ENCODE measurements at regions not wholly inside any gene's neighbourhood (a gene's known extent, or its start where the extent isn't known, plus 50 kb on each side); places are given as distances from the start of the nearest gene placed in this dataset.

- H3K27me3 Mint-ChIP-seq (ENCODE audit: low read depth): no peaks in the 10 kb centered on the region
- H3K36me3 Mint-ChIP-seq: no peaks in the 10 kb centered on the region
- no peaks in the 10 kb centered on the region for H3K9me3 Mint-ChIP-seq
- TF ChIP-seq NFATC4 (CRISPR knock-in tag; IDR thresholded peaks at IDR 0.05) (no peak), OVOL2 (CRISPR knock-in tag; IDR thresholded peaks at IDR 0.05; ENCODE audit: borderline replicate concordance) (no peak), ZNF121 (CRISPR knock-in tag; IDR thresholded peaks at IDR 0.05) (no peak), NR2C2 (CRISPR knock-in tag; IDR thresholded peaks at IDR 0.05) (no peak), CBFB (CRISPR knock-in tag; IDR thresholded peaks at IDR 0.05; ENCODE audit: low read depth) (no peak), TEAD1 (CRISPR knock-in tag; IDR thresholded peaks at IDR 0.05) (no peak), ZNF416 (CRISPR knock-in tag; IDR thresholded peaks at IDR 0.05) (no peak), AFF4 (CRISPR knock-in tag; IDR thresholded peaks at IDR 0.05; ENCODE audit: borderline replicate concordance) (no peak), SMAD3 (CRISPR knock-in tag; IDR thresholded peaks at IDR 0.05; ENCODE audit: borderline replicate concordance) (no peak), ETV6 (CRISPR knock-in tag; IDR thresholded peaks at IDR 0.05) (no peak), ZNF671 (CRISPR knock-in tag; IDR thresholded peaks at IDR 0.05) (no peak), PREB (CRISPR knock-in tag; IDR thresholded peaks at IDR 0.05; ENCODE audit: borderline replicate concordance) (no peak)
- TF ChIP-seq, protein P1, sequence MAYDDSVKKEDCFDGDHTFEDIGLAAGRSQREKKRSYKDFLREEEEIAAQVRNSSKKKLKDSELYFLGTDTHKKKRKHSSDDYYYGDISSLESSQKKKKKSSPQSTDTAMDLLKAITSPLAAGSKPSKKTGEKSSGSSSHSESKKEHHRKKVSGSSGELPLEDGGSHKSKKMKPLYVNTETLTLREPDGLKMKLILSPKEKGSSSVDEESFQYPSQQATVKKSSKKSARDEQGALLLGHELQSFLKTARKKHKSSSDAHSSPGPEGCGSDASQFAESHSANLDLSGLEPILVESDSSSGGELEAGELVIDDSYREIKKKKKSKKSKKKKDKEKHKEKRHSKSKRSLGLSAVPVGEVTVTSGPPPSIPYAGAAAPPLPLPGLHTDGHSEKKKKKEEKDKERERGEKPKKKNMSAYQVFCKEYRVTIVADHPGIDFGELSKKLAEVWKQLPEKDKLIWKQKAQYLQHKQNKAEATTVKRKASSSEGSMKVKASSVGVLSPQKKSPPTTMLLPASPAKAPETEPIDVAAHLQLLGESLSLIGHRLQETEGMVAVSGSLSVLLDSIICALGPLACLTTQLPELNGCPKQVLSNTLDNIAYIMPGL (CRISPR knock-in tag; IDR thresholded peaks at IDR 0.05): no peak
- TF ChIP-seq, protein P2, sequence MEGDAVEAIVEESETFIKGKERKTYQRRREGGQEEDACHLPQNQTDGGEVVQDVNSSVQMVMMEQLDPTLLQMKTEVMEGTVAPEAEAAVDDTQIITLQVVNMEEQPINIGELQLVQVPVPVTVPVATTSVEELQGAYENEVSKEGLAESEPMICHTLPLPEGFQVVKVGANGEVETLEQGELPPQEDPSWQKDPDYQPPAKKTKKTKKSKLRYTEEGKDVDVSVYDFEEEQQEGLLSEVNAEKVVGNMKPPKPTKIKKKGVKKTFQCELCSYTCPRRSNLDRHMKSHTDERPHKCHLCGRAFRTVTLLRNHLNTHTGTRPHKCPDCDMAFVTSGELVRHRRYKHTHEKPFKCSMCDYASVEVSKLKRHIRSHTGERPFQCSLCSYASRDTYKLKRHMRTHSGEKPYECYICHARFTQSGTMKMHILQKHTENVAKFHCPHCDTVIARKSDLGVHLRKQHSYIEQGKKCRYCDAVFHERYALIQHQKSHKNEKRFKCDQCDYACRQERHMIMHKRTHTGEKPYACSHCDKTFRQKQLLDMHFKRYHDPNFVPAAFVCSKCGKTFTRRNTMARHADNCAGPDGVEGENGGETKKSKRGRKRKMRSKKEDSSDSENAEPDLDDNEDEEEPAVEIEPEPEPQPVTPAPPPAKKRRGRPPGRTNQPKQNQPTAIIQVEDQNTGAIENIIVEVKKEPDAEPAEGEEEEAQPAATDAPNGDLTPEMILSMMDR (IDR thresholded peaks at IDR 0.05): no peak
- TF ChIP-seq, protein P3, sequence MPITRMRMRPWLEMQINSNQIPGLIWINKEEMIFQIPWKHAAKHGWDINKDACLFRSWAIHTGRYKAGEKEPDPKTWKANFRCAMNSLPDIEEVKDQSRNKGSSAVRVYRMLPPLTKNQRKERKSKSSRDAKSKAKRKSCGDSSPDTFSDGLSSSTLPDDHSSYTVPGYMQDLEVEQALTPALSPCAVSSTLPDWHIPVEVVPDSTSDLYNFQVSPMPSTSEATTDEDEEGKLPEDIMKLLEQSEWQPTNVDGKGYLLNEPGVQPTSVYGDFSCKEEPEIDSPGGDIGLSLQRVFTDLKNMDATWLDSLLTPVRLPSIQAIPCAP (CRISPR knock-in tag; IDR thresholded peaks at IDR 0.05): no peak
- H3K4me3 Mint-ChIP-seq: no peak overlapping the region
- H3K27ac Mint-ChIP-seq: no peak overlapping the region
- CTCF ChIA-PET: interaction anchor here (2.4 kb wide), 1 partner anchor 8 kb away, joined by 7 read pairs; no protein-coding TSS in a partner anchor
- DNase-seq (ENCODE audit: low spot score) (no peak), ATAC-seq (no peak)
- H3K4me1 Mint-ChIP-seq: no peaks in the 10 kb centered on the region
- POLR2A ChIA-PET: no interaction called here
These were observed 120.0 kb downstream of the KBTBD8 start for GRCh38 chr3:67118122-67118521.

DNA sequence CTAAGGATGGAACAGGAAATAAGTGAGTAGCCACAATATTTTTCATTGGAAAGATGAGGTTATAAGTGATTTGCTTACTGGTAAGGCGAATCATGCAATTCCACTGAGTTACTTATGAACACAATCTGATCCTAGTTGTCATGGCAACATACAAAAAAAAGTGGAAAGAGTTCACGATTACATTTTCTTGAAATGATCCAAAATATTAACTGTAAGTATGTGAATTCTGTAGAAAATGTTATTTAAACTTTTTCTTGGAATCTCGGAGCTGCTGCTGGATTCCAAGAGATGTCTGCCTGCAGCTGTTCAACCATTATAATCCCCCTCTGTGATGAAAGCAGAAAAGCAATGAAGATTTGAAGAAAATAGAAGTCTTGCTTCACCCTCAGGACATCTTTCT lies 120.5 kb downstream of the KBTBD8 start:
- no peaks in the 10 kb centered on the region for H3K27me3 Mint-ChIP-seq (ENCODE audit: low read depth)
- 0 out of 2 replicates have a peak, but pooled peaks cover 2% of the 10 kb centered on the region for H3K9me3 Mint-ChIP-seq
- ATAC-seq (no peak), DNase-seq (ENCODE audit: low spot score) (no peak)
- POLR2A ChIA-PET: no interaction called here
- H3K36me3 Mint-ChIP-seq: no peaks in the 10 kb centered on the region
- CTCF ChIA-PET: interaction anchor here (2.4 kb wide), 1 partner anchor 9 kb away, joined by 7 read pairs; no protein-coding TSS in a partner anchor
- H3K27ac Mint-ChIP-seq: no peak overlapping the region
- H3K4me3 Mint-ChIP-seq: no peak overlapping the region
- H3K4me1 Mint-ChIP-seq: no peaks in the 10 kb centered on the region
- TF ChIP-seq ZBTB43 (CRISPR knock-in tag; IDR thresholded peaks at IDR 0.05) (no peak), PRRX2 (CRISPR knock-in tag; IDR thresholded peaks at IDR 0.05) (no peak), ZNF263 (CRISPR knock-in tag; IDR thresholded peaks at IDR 0.05; ENCODE audit: low read depth) (no peak)
- TF ChIP-seq, protein P4, sequence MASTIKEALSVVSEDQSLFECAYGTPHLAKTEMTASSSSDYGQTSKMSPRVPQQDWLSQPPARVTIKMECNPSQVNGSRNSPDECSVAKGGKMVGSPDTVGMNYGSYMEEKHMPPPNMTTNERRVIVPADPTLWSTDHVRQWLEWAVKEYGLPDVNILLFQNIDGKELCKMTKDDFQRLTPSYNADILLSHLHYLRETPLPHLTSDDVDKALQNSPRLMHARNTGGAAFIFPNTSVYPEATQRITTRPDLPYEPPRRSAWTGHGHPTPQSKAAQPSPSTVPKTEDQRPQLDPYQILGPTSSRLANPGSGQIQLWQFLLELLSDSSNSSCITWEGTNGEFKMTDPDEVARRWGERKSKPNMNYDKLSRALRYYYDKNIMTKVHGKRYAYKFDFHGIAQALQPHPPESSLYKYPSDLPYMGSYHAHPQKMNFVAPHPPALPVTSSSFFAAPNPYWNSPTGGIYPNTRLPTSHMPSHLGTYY (CRISPR knock-in tag; IDR thresholded peaks at IDR 0.05): no peak

Measured in WTC11 (cell line).